GM06990 (cell line): ENCODE measurements at regions not wholly inside any gene's neighbourhood (a gene's known extent, or its start where the extent isn't known, plus 50 kb on each side); places are given as distances from the start of the nearest gene placed in this dataset.

Experiments
- DNase-seq: peaks from one replicate; pipeline ENCODE4 v3.0.0-alpha.2; 2011; ENCODE audit not compliant: insufficient read length; ENCODE audit errors: extremely low read depth
- H3K27me3 ChIP-seq: replicated peaks from 2 replicates; pipeline ENCODE4 v1.6.0; 2011; ENCODE audit warnings: low read length; ENCODE audit not compliant: control insufficient read depth, insufficient read depth
- H3K36me3 ChIP-seq: 2 replicates; pipeline ENCODE4 v1.5.1; 2011; ENCODE audit warnings: low read length; ENCODE audit not compliant: control insufficient read depth, insufficient read depth
- H3K4me3 ChIP-seq: replicated peaks from 2 replicates; pipeline ENCODE4 v1.5.1; 2011; ENCODE audit warnings: low read depth, mild to moderate bottlenecking, control low read depth, low read length
- CTCF ChIP-seq: IDR thresholded peaks from 2 replicates; pipeline ENCODE4 v1.5.1; 2011; ENCODE audit warnings: low read length, control low read depth, mild to moderate bottlenecking, inconsistent platforms; ENCODE audit not compliant: insufficient read depth, poor library complexity, severe bottlenecking

- TF ChIP-seq CTCF: no peak
- H3K36me3 ChIP-seq: no peaks in the 10 kb centered on the region
- no peaks in the 10 kb centered on the region for H3K27me3 ChIP-seq
- no peak overlapping the region for H3K4me3 ChIP-seq
- DNase-seq: no peak
Measured at GRCh38 chr6:134550604-134551003, 232.7 kb upstream of the SGK1 start.

- TF ChIP-seq CTCF: no peak
- H3K27me3 ChIP-seq: no peaks in the 10 kb centered on the region
- no peaks in the 10 kb centered on the region for H3K36me3 ChIP-seq
- DNase-seq: no peak
- H3K4me3 ChIP-seq: no peak overlapping the region
Measured at GRCh38 chr6:134549854-134550253, 231.9 kb upstream of the SGK1 start.

GRCh38 chr6:134546962-134547645, 229.2 kb upstream of the SGK1 start:
- H3K27me3 ChIP-seq: no peaks in the 10 kb centered on the region
- H3K36me3 ChIP-seq: no peaks in the 10 kb centered on the region
- no peak for TF ChIP-seq CTCF
- H3K4me3 ChIP-seq: no peak overlapping the region
- DNase-seq: no peak

- Histone ChIP-seq H3K36me3 (no peaks in the 10 kb centered on the region), H3K4me3 (no peak overlapping the region), H3K27me3 (peaks cover 2% of the 10 kb centered on the region)
- TF ChIP-seq CTCF: no peak
- no peak for DNase-seq
Measured at GRCh38 chr6:134544737-134545136, 226.8 kb upstream of the SGK1 start.

GRCh38 chr6:134543128-134543527, 225.2 kb upstream of the SGK1 start:
- Histone ChIP-seq H3K4me3 (no peak overlapping the region), H3K36me3 (no peaks in the 10 kb centered on the region), H3K27me3 (peaks cover 2% of the 10 kb centered on the region)
- no peak for DNase-seq
- no peak for TF ChIP-seq CTCF

- H3K27me3 ChIP-seq: peaks cover 2% of the 10 kb centered on the region
- no peak for TF ChIP-seq CTCF
- no peak for DNase-seq
- no peak overlapping the region for H3K4me3 ChIP-seq
- no peaks in the 10 kb centered on the region for H3K36me3 ChIP-seq
Measured at GRCh38 chr6:134541001-134541400, 223.1 kb upstream of the SGK1 start.
